HUES64 (cell line): ENCODE measurements at regions not wholly inside any gene's neighbourhood (a gene's known extent, or its start where the extent isn't known, plus 50 kb on each side); places are given as distances from the start of the nearest gene placed in this dataset.

Experiments used
- H3K27ac ChIP-seq: 2 replicates; pipeline ENCODE4 v1.7.0; 2013; ENCODE audit warnings: low read depth, low read length, inconsistent platforms
- H3K27me3 ChIP-seq: 2 replicates; pipeline ENCODE4 v1.6.1; 2013; ENCODE audit warnings: mild to moderate bottlenecking, low read length; ENCODE audit not compliant: insufficient read depth
- H3K36me3 ChIP-seq: 2 replicates; pipeline ENCODE4 v1.6.1; 2013; ENCODE audit warnings: mild to moderate bottlenecking, low read length; ENCODE audit not compliant: insufficient read depth
- H3K4me1 ChIP-seq: 2 replicates; pipeline ENCODE4 v1.6.1; 2013; ENCODE audit warnings: mild to moderate bottlenecking, low read length, moderate library complexity; ENCODE audit not compliant: insufficient read depth
- H3K4me3 ChIP-seq: 2 replicates; pipeline ENCODE4 v1.5.1; 2013; ENCODE audit warnings: mild to moderate bottlenecking, low read length, moderate library complexity
- H3K9ac ChIP-seq: 2 replicates; pipeline ENCODE4 v1.6.1; 2013; ENCODE audit warnings: mild to moderate bottlenecking, low read depth, low read length
- H3K9me3 ChIP-seq: 2 replicates; pipeline ENCODE4 v1.6.1; 2013; ENCODE audit warnings: low read depth, low read length; ENCODE audit not compliant: insufficient read depth
- WGBS: fragments of 150-250, 120-280 bp; methylation state at CpG from one replicate; pipeline ENCODE4 v1.1.7; 2013; ENCODE audit warnings: missing lambda C conversion rate; 5-methylcytosine and 5-hydroxymethylcytosine counted together

DNA sequence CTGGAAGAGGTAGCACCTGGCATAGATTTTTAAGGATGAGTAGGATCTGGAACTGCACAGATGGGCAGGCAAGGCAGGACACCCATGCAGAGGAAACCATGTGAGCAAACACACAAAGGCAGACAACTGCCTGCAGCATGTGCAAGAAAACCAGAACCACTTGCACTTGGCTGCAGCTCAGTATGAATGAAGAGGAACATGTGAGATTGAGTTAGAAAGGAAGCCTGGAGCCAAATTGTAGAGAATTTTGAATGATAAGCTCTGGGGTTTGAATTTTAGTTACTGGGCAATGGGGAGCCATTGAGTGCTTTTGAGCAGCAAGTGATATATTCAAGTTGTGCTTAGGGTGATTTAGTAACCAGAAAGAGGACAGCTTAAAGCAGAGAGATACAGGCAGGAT, 583.4 kb downstream of the SOX6 start:
- Histone ChIP-seq H3K27ac (no peak overlapping the region), H3K36me3 (no peaks in the 10 kb centered on the region), H3K27me3 (no peaks in the 10 kb centered on the region), H3K4me1 (peaks cover 11% of the 10 kb centered on the region), H3K9me3 (no peaks in the 10 kb centered on the region), H3K4me3 (no peak overlapping the region), H3K9ac (no peak overlapping the region)

DNA sequence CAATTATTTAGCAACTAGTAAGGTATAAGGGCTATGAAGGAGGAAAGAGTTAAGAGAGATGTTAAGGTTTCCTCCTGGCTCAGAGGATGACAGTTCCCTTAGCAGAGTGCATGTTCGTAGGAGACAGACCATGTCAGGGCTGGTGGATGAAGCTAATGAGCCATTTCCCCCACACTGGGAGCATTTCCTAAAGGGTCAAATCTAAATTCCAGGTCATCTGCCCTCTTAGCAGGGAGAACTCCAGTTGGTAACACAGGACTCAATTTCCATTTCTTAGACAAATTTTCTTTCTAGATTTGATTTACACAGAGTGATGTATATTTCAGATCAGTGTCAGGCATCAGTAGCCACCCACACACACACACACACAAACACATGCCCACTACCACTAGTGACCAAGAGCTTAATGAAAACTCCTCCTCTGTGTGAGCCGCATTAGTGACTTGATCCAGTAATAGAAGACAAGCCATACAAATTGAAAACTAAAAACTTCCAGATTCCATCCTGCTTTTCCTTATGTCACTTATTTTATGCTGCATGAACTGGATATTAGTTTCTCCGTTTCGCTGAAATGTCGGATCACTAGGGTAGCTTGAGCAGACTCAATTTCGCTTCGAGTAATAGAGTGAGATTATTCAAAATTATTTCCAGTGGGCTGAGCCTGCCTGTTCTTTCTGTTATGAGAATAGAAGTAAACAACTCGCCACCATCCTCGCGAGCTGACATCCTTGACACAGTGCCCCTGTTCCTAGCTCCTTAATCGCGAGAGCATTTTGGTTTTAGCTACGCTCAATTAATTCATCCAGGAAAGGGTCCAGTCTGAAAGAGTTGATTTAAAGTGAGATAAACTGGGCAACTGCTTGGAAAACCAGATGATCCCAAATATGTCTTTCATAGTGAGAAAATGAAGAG, 582.6 kb downstream of the SOX6 start:
- H3K4me1 ChIP-seq, result peaks cover 11% of the 10 kb centered on the region
- WGBS, result 88% methylated on average over 13 of the region's 13 CpGs
- H3K9me3 ChIP-seq, result no peaks in the 10 kb centered on the region
- H3K27ac ChIP-seq, result no peak overlapping the region
- H3K4me3 ChIP-seq, result no peak overlapping the region
- no peaks in the 10 kb centered on the region for H3K36me3 ChIP-seq
- no peak overlapping the region for H3K9ac ChIP-seq
- H3K27me3 ChIP-seq, result no peaks in the 10 kb centered on the region

DNA sequence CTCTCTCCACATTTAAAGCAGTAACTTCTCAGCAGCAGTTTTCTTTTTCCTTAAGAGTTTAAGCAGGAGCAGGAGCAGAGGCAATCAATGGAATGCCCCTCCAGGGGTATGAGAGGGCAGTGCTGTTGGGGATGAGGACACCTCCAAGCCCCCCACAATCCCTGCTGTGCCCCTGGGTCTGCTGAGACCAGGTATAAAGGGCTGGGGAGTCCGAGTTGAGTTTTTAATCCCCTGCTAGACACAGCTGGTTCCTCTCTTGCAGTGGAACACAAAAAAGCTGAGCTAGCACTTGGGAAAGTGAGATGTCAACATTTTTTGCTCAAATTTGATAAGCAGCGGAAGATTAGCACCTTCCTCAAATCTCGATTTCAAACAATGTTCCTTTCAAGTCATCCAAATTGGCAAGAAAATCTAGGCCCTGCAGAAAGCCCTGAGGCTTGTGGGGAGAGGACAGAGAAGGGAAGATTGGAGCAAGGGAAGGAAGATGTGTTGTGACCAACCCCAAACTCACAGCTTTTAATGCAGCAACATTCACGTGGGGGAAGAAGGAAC, 581.9 kb downstream of the SOX6 start:
- Histone ChIP-seq H3K9ac (no peak overlapping the region), H3K9me3 (no peaks in the 10 kb centered on the region), H3K36me3 (no peaks in the 10 kb centered on the region), H3K27ac (no peak overlapping the region), H3K4me3 (no peak overlapping the region), H3K4me1 (peaks cover 11% of the 10 kb centered on the region), H3K27me3 (no peaks in the 10 kb centered on the region)
- WGBS, result 81% methylated on average over 4 of the region's 4 CpGs

DNA sequence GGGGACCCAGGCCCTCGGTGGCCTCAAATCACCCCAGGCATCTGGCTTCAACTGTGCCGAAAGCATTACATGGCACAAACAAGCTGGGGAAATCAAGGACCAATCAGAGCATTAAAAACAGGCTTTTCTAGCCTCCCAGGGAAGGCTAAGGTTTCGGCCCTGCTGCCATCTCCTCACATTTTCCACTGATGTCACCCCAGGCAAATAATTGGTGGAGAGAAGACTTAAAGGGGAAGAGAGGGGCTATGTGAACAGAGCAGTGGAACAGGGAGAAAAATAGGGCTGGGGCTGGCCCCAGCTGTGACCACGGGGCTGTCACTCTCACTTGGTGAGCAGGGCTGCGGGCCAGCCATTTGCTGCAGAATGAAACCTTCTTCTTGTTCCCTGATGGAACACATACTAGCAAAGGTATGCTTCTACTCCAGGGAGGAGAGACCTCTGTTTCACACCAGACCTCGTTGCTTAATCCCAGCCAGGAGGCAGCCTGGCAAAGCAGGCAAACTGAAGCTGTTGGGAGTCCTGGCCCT, 581.3 kb downstream of the SOX6 start:
- WGBS, result 88% methylated on average over 6 of the region's 6 CpGs
- H3K9me3 ChIP-seq, result no peaks in the 10 kb centered on the region

DNA sequence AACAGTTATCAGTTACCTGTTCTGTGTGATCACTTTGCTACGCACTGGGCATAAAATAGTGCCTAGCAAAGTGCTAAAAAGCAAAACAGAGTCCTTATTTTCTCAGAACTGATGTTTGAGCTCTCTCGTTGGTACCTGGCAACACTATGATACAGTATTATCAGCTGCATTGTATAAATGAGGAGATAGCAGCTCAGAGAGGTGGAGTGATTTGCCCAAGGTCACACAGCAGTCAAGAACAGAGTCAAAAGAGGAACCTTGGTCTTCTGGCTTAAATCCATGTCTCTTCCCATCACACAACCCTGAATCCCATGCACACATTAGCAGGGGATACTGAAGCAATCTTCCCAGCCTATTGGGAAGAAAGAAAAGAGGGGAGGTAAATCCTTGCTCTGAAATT, 580.5 kb downstream of the SOX6 start:
- H3K9ac ChIP-seq, result no peak overlapping the region
- H3K27ac ChIP-seq, result no peak overlapping the region
- H3K4me1 ChIP-seq, result peaks cover 11% of the 10 kb centered on the region
- 93% methylated on average over 2 of the region's 2 CpGs for WGBS
- H3K9me3 ChIP-seq, result no peaks in the 10 kb centered on the region
- no peaks in the 10 kb centered on the region for H3K27me3 ChIP-seq
- H3K36me3 ChIP-seq, result no peaks in the 10 kb centered on the region
- no peak overlapping the region for H3K4me3 ChIP-seq

More for the DNA sequence above, 581.3 kb downstream of the SOX6 start:
- Histone ChIP-seq H3K4me1 (peaks cover 11% of the 10 kb centered on the region), H3K36me3 (no peaks in the 10 kb centered on the region), H3K4me3 (no peak overlapping the region), H3K27me3 (no peaks in the 10 kb centered on the region), H3K27ac (no peak overlapping the region), H3K9ac (no peak overlapping the region)

DNA sequence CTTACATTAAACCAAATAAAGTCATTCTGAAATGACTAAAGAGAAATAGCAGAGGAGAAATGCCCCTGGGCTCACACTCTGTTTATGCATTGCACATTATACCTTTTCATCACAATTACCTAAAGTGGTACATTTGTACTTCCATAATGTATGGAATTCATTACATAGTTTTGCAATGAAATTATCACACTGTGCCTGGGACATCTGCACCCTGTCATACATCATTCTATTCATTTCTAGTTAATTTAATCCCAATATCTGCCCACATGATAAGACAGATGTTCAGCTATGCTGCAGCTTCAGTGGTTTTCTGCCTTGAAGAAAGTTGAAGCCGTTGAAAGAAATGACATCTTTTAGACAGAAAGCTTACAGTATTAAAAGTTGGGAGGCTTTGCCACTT, 580.0 kb downstream of the SOX6 start:
- Histone ChIP-seq H3K9me3 (no peaks in the 10 kb centered on the region), H3K4me1 (peaks cover 11% of the 10 kb centered on the region), H3K27me3 (no peaks in the 10 kb centered on the region), H3K9ac (no peak overlapping the region), H3K27ac (no peak overlapping the region), H3K36me3 (no peaks in the 10 kb centered on the region), H3K4me3 (no peak overlapping the region)
- whole genome bisulfite sequencing, result 100% methylated on average over 1 of the region's 1 CpG

DNA sequence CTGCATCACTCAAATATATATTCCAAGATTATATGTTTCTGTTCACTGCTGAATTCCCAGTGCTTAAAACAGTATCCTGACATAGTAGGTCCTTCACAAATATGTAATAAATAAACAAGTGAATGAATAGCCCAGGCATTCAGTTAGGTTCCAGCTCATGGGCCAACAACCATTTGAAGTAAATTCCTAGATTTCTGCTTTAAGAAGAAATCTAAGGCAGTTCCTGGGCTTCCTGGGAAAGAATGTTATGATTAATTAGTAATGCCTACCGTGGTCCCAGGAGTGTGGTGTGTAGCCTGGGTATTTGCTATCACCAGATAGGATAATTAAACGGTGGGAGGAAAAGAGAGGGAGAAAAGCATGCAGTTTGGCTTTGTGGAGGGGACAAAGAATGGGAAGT, 576.8 kb downstream of the SOX6 start:
- 89% methylated on average over 2 of the region's 2 CpGs for WGBS
- H3K9me3 ChIP-seq, result no peaks in the 10 kb centered on the region
- H3K36me3 ChIP-seq, result no peaks in the 10 kb centered on the region
- H3K9ac ChIP-seq, result no peak overlapping the region
- no peaks in the 10 kb centered on the region for H3K27me3 ChIP-seq
- no peak overlapping the region for H3K4me3 ChIP-seq
- H3K27ac ChIP-seq, result no peak overlapping the region
- peaks cover 5% of the 10 kb centered on the region; the same call in 1 of the 2 replicates for H3K4me1 ChIP-seq

DNA sequence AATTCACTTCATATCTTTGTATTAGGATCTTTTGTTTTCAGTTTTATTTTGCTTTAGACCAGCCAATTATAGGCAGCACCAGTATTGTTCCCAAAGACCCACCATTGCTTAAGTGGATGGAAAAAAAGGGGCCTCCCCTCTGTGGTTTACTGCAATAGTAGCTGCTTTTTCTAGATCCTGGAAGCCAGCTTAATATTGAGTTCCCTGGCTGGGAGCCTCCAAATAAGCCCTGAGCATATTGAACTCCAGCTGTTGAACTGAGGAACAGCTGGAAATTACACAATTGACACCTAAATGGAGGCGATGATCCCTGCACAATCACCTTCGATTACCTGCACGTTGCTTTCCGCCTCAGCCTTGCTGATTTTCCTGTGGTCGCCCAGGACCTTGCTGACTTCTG, 576.0 kb downstream of the SOX6 start:
- H3K36me3 ChIP-seq, result no peaks in the 10 kb centered on the region

DNA sequence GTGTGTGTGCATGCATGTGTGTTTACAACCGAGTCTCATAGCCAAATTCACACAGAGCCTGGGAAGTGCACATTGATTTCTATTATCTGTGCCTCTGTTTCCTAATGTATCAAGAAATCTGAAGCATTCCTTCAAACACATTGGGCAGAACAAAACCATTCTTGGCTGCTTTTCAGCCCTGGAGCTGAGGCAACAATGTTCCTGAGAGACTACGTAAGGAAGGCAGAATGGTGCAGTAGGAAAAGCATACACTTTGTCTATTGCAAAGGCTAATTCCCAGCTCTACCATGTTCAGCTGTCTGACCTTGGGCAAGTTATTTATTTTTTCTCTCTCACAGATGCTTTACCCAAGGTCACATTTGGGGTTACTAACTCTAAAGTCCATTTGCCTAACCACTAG, 575.5 kb downstream of the SOX6 start:
- H3K9me3 ChIP-seq, result no peaks in the 10 kb centered on the region
- no peak overlapping the region for H3K4me3 ChIP-seq
- H3K4me1 ChIP-seq, result peaks cover 5% of the 10 kb centered on the region; the same call in 1 of the 2 replicates
- 97% methylated on average over 2 of the region's 2 CpGs for WGBS
- no peak overlapping the region for H3K9ac ChIP-seq
- no peaks in the 10 kb centered on the region for H3K36me3 ChIP-seq
- no peak overlapping the region for H3K27ac ChIP-seq
- H3K27me3 ChIP-seq, result no peaks in the 10 kb centered on the region

More for the DNA sequence above, 576.0 kb downstream of the SOX6 start:
- WGBS, result 93% methylated on average over 5 of the region's 5 CpGs
- Histone ChIP-seq H3K9me3 (no peaks in the 10 kb centered on the region), H3K9ac (no peak overlapping the region), H3K4me3 (no peak overlapping the region), H3K27me3 (no peaks in the 10 kb centered on the region), H3K4me1 (peaks cover 5% of the 10 kb centered on the region; the same call in 1 of the 2 replicates), H3K27ac (no peak overlapping the region)

DNA sequence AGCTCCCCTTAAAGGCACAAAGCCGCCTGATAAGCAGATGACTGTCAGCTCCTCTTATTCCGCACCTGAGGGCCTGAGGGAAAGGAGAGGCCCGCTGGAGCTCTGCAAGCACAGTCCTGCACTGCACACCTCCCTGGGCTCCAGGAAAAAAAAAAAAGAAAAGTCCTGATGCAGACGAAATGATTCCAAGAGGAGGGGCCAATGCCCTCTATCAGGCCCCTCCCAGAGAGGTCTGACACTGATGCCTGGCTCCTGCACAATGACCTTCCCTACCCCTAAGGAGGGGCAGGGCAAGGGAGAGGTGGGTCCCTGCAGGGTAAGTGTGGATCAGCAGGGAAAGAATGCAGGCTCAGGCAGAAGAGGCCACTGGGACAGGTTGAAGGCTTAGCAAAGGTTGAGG, 572.7 kb downstream of the SOX6 start:
- Histone ChIP-seq H3K36me3 (no peaks in the 10 kb centered on the region), H3K9me3 (no peaks in the 10 kb centered on the region), H3K9ac (no peak overlapping the region), H3K27me3 (no peaks in the 10 kb centered on the region), H3K4me3 (no peak overlapping the region), H3K4me1 (peaks cover 5% of the 10 kb centered on the region; the same call in 1 of the 2 replicates), H3K27ac (no peak overlapping the region)
- 44% methylated on average over 4 of the region's 4 CpGs for WGBS
